ENCODE measurements at regions not wholly inside any gene's neighbourhood (a gene's known extent, or its start where the extent isn't known, plus 50 kb on each side); places are given as distances from the start of the nearest gene placed in this dataset.

DNA sequence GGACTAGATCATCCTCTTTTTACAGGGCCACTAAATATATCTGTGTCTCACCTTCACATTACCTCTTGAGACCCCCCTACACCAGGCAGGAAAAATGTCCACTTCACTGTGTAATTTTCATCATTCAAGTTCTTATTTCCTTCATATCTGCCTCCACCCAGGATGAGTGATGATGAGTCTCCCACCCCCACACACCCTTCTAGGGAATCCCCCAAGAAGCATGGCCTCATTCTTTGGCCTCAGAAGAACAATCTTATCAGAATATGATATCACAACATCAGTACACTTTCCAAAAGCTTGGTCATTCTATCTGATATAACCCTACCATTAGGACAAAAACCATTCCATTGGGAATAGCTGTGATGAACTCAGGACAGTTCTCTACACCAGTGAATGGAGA lies 170.3 kb upstream of the DUSP10 start:
- Histone ChIP-seq H3K23ac (ENCODE audit: insufficient read length) (no peak overlapping the region), H3K18ac (ENCODE audit: extremely low read depth, low read length) (no peak overlapping the region), H3K79me1 (ENCODE audit: low read depth, low read length) (no peaks in the 10 kb centered on the region), H2BK20ac (ENCODE audit: low read length) (no peak overlapping the region), H3K56ac (replicated peaks; ENCODE audit: insufficient read length, low read depth, low read length) (no peak overlapping the region), H3K9me3 (ENCODE audit: insufficient read depth in 2 of 2, low read depth in 1 of 2, low read length in 1 of 2) (no peaks in the 10 kb centered on the region), H3K4me3 (ENCODE audit: extremely low read depth in 1 of 4, insufficient read depth in 2 of 4, low read depth in 3 of 4, low read length in 4 of 4) (no peak overlapping the region), H3K27me3 (replicated peaks in 1 of 4; ENCODE audit: control insufficient read depth in 3 of 4, extremely low read depth in 1 of 4, insufficient read depth in 3 of 4, low read length in 3 of 4) (no peaks in the 10 kb centered on the region), H2BK12ac (ENCODE audit: low read depth, low read length) (no peak overlapping the region), H4K5ac (ENCODE audit: insufficient read length, low read depth, low read length) (no peak overlapping the region), H2BK15ac (ENCODE audit: low read length) (no peak overlapping the region), H3K4me1 (replicated peaks in 1 of 4; ENCODE audit: control insufficient read depth in 3 of 4, insufficient read depth in 4 of 4, low read length in 3 of 4) (no peaks in the 10 kb centered on the region), H3K79me2 (ENCODE audit: control insufficient read depth in 1 of 2, insufficient read depth in 2 of 2, low read length in 2 of 2) (no peaks in the 10 kb centered on the region), H3K9ac (replicated peaks in 1 of 4; ENCODE audit: extremely low read depth in 1 of 4, low read depth in 3 of 4, low read length in 3 of 4) (no peak overlapping the region), H4K20me1 (replicated peaks in 1 of 2; ENCODE audit: control insufficient read depth in 1 of 2, insufficient read depth in 2 of 2, low read length in 2 of 2) (no peaks in the 10 kb centered on the region), H2BK120ac (replicated peaks; ENCODE audit: low read depth, low read length) (no peak overlapping the region), H2BK5ac (ENCODE audit: low read depth, low read length) (no peak overlapping the region), H2AK5ac (ENCODE audit: low read depth, low read length) (no peak overlapping the region), H4K8ac (ENCODE audit: extremely low read depth, insufficient read depth, low read length) (no peak overlapping the region), H4K91ac (replicated peaks; ENCODE audit: insufficient read length, low read length) (no peak overlapping the region), H2AFZ (ENCODE audit: low read length) (no peak overlapping the region), H3K4me2 (ENCODE audit: insufficient read depth in 1 of 2, low read depth in 2 of 2, low read length in 2 of 2) (no peak overlapping the region), H3K23me2 (ENCODE audit: low read depth, low read length) (no peaks in the 10 kb centered on the region), H3K14ac (ENCODE audit: insufficient read length) (no peak overlapping the region), H3K36me3 (ENCODE audit: control insufficient read depth in 2 of 4, insufficient read depth in 4 of 4, low read length in 3 of 4) (no peaks in the 10 kb centered on the region), H3K4ac (replicated peaks; ENCODE audit: insufficient read length, low read depth, low read length) (no peak overlapping the region), H3K27ac (ENCODE audit: low read depth, low read length) (no peak overlapping the region)
- POLR2A ChIA-PET (ENCODE audit: partially characterized antibody) = no interaction called here
- FAIRE-seq = no peak
- no peak for DNase-seq (ENCODE audit: low read depth in 1 of 2, low spot score in 2 of 2)
- no peak for TF ChIP-seq CBX5 (IDR thresholded peaks at IDR 0.05; ENCODE audit: low read depth, low read length)
- TF ChIP-seq TEAD4 (IDR thresholded peaks at IDR 0.05; ENCODE audit: low read depth, low read length) = no peak
- TF ChIP-seq MAX (IDR thresholded peaks at IDR 0.05) = no peak
- TF ChIP-seq POU5F1 (IDR thresholded peaks at IDR 0.05; ENCODE audit: low read depth, low read length) = no peak
- no peak for TF ChIP-seq MAFK (IDR thresholded peaks at IDR 0.05; ENCODE audit: low read depth, low read length)
- TF ChIP-seq NANOG (IDR thresholded peaks at IDR 0.05; ENCODE audit: insufficient read depth, low read depth, low read length, poor library complexity, severe bottlenecking) = no peak
- TF ChIP-seq RFX5 (IDR thresholded peaks at IDR 0.05; ENCODE audit: borderline replicate concordance, low read depth, low read length) = no peak
- TF ChIP-seq HDAC2 (IDR thresholded peaks at IDR 0.05; ENCODE audit: borderline replicate concordance in 1 of 2, low read depth in 2 of 2, low read length in 2 of 2) = no peak
- CTCF ChIA-PET (ENCODE audit: partially characterized antibody) = no interaction called here

Measured in H1 (cell line).